GM18858 (cell line): ENCODE measurements at regions not wholly inside any gene's neighbourhood (a gene's known extent, or its start where the extent isn't known, plus 50 kb on each side); places are given as distances from the start of the nearest gene placed in this dataset.

Experiments
- ATAC-seq: cut with Tn5 transposase; IDR thresholded peaks from one replicate; pipeline ENCODE4 v1.9.1; 2021; ENCODE audit not compliant: unreplicated experiment

DNA sequence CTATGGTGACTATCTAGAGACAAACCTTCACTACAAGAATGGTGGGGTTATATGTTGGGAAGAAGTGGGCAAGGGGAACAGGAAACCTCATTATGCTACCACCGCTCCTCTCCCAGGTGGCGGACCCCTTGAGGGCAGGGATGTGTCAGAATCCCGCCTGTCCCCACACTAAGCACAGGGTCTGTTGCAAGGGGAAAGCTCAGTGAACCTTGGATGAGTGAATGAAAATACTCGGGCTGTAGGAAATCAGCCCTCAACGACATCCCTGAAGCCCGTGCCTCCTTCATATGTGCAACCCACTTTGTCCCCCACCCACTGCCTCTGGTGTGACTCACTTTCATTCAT lies 68.2 kb upstream of the AMPD3 start:
- no peak for ATAC-seq

DNA sequence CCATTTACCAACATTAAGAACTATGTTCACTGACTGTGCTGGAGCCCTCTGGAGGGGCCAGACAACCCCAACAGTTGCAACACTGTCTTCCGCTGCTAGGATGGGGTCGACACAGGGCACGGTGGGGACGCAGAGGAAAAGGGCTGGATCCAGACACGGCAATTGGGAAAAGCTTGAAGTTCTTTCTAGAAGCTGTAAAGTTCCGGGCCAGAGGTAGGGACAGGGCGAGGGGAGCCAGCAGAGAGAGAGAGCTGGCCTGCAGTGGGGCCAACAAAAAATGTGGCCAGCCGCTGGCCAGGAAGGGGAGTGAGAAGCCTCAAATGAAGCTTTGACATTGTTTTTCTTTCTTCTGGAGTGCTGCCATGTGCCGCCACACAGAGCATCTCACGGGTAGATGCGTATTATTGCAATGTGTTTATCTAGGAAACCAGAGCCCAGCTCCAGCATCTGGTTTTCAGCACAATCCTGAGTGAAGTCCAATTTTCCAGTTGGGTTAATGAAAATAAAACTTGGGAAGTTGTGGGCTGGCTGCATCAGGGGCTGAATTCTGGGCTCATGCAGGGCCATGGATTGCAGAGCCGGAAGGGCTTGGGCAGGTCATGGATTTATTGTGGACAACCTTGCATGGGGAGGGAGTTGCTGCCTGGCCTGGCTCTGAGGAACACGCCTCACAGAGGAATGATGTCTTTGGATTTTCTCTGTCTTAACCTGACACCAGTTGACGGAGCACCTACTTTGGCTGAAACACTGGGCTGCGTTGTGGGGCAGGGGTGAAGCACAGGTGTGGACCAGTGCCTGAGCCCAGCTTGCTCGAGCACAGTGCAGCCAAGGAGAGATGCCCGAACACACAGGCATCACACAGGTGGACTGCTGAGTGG lies 67.6 kb upstream of the AMPD3 start:
- no peak for ATAC-seq

DNA sequence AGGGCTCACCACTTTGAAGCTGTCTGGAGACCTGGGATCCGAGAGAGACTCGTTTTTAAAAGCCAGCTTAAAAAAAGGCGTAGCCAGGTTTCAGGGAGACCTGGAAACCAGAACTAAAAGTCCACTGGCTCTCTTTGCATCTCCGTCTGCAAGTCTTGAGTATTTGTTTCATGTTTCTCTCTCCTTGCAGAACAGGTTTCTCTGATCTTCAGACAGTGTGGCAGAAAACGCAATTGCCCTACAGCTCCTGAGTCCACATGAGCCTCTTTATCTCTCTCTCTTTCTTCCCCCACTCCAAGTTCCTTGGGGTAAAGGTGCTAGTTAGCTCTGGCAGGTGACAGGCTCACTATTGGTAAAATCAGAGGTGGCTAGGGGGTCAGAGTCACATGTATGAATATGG lies 67.0 kb upstream of the AMPD3 start:
- no peak for ATAC-seq

DNA sequence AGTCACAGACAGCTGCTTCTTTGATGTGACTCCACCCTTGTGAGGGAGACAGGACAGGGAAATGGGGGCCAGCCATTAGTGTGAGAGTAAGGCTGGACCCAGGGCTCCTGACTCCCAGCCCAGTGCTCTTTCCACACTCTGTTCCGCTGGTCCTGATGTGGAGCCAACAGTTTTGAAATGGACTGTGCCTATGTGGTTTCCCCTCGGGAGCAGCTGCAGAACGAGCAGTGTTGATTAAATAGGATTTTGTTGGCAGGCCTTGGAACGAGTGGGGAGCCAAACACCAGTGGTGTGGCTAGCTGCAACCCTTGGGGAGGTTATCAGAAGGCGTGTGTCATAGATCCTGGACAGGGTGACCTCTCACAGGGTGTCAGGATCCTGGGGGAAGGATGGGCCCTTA lies 66.5 kb upstream of the AMPD3 start:
- no peak for ATAC-seq

DNA sequence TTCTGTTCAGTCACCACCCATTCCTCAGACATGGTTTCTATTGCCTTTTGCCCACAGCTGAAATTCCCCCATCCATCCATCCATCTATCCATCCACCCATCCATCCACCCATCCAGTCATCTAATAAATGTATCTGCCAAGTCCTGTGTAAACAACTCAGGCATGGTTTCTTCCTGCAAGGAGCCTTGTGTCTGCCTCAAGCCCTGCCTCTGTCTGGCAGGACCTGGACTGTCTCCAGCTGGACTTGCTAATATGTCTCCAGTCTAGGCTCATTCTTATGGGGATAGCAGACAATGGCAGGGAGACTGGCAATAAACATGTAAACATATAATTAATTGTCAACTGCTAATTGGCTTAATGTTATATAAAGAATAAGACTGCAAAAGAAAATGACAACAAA lies 64.7 kb upstream of the AMPD3 start:
- ATAC-seq: no peak

DNA sequence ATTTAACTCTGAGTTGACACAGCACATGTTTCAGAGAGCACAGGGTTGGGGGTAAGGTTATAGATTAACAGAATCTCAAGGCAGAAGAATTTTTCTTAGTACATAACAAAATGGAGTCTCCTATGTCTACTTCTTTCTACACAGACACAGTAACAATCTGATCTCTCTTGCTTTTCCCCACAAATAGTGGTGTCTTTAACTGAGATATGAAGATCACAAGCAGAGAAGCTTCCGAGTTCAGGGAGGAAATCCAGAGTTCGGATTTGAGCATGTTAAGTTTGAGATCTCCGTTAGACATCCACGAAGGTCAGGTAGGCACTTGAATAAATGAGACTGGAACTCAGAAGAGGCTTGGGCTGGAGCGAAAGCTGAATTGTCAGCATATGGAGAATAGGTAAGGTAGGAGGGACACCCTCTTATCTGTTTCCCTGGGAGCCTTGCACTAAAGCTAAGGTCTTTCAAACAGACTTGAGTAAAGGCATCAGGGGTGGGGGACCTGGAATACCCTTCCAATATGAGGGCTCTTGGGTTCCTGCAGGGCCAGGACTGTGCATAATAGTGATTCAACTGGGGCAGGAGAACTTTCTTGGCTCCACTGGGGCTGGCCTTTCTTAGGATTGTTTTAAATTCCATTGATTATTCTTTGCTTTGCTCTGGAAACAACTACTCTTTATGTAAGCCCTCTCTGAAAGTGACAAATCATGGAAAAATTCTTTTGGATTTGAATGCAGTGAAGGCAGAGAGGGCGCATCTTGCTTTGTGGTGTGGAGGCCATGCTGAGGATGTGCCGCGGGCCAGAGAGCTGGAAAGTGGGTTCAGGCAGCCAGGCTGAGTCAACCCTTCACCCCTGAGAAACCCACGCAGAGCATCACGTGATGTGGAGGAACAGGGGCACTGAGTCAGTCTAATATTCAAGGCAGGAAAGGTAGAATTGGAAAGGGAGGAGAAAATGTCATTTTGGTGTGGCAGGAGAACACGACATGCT lies 62.7 kb upstream of the AMPD3 start:
- no peak for ATAC-seq

DNA sequence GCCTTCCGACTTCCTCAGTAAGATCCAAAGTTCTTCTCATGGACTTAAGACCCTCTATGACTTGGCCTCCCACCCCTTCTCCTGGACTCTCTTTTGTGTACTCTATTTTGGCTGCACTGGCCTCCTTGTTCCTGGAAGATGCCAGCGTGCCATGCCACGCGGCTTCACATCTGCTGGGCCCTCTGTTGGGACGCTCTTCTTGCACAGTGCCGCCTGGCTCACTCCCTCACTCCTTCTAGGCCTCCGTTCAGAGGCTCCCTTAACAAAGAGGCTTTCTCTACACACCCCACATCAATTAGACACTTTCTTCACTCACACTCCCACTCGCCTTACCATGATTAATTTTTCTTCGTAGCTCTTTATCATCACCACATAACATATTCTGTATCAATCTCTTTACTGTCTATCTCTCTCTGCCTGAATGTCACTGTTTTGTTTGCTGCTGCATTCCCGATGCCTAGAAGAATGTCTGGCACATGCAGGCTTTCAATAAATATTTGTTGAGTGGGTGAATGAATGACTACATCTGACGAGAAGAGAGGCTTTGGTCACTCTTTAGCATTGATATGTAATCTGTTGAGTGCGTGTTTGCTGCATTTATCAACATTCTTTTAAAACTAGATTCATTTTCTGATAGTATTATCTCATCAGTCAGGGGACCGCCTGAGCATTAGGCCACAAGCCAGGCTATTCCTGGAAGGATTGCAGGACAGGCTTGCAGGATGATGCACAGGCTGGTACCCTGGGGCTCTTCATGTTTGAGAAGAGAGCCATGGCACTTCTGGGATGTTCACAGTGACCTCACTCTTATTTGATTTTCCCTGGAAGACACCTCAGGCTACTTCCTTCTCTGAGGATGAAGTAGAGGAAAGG lies 60.6 kb upstream of the AMPD3 start:
- ATAC-seq: no peak

DNA sequence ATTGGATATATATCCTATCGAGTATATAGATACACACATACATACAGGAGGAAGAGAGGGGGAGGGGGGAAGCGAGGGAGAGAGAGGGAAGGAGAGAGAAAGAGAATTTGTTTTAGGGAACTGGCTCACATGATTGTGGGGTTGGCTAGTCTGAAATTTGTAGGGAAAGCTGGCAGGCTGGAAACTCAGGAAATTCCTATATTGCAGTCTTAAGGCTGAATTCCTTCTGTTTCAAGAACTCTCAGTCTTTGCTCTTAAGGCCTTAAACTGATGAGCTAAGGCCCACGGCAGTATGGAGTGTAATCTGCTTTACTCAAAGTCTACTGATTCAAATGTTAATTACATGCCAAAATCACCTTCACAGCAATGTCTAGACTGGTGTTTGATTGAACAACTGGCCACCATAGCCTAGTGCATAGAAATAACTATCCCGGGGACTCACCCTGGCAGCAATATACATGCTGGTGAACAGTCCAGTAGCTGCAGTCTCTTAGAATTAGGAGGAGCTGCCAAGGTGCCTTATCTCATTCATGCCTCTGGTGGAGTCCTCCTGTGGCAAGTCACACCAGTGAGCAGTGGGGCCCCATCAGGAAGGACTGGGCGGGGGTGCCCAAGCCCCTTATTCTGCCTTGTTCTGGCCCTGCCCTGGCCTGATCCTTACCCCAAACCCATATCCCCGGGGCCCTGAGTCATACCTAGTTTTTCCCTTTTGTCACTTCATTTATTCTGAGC lies 59.7 kb upstream of the AMPD3 start:
- ATAC-seq: no peak

DNA sequence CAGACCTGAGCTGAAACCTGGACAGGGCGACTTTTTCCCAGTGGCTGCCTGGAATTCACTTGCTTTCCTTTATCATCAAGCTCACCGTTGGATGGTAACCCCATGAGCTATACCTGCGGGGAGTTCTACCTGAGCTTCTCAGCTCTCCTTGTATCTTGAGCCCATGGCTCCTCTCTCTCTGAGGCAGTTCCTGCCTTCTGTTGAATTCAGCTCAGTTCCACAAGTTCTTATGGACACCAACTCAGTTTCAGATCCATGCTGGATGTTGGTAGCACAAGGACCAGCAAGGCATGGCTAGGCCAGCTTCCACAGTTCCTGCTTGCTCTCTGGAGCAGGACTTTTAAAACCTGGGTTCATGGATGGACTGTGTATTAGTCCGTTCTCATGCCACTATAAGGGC lies 58.3 kb upstream of the AMPD3 start:
- no peak for ATAC-seq

DNA sequence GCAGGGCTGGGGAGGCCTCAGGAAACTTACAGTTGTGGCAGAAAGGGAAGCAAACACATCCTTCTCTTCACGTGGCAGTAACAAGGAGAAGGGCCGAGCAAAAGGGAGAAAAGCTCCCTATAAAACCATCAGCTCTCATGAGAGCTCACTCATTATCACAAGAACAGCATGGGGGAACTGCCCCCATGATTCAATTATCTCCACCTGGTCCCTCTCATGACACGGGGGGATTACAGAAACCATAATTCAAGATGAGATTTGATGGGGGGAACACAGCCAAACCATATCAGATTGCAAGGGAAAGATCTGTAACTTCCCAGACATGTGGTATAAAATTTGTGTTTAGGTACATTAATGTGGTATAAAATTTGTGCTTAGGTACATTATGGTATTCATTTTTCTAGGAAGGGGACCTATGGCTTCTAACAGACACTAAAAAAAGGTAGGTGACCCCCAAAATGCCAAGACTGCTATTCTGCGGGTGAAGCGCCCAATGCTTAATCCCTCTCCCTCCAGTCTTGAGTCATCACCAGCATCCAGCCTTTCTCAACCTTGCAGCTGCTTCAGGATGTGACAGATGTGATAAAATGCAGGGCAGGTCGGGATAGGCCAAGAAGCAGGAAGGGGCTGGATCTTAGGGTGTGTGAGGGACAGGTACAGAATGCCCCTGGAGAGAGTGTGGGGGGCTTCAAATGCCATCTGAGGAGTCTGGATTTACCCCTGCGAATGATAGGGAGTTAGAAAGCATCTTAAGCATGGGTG lies 57.7 kb upstream of the AMPD3 start:
- no peak for ATAC-seq

DNA sequence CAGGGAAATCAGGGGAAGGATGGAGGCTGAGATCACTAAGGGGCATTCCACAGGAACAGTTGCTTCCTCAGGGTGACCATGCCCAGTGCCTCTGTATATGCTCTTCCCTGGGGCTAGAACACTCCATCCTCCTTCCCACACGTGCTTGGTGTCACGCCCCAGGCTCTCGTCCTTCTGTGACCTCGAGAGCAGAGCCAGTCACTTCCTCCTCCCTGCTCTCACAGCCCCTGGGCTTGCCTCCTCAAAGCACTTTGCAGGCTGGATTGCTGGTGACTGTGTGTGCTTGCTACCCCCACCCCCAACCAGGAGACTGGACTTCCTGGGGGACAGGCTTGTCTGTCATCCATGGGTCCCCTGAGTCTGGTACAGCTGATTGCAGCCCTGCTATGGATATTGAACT lies 56.5 kb upstream of the AMPD3 start:
- no peak for ATAC-seq

DNA sequence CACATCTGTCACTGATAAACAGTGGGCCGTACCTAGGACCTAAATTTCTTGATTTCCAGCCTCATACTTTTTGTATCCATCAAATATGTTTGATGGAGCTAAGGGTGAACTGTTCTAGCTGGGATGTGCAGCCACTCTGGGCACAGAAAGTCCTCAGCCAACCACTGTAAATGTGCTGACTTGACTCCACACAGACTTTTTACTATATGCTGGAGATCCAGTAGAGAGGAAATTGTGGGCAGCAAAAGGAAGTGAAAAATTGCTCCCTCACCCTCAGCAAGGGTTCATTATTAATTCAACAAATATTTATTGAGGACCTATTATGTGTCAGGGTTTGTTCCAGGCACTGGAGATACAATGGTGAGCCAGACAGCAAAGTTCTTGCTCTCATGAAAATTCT lies 54.2 kb upstream of the AMPD3 start:
- no peak for ATAC-seq

DNA sequence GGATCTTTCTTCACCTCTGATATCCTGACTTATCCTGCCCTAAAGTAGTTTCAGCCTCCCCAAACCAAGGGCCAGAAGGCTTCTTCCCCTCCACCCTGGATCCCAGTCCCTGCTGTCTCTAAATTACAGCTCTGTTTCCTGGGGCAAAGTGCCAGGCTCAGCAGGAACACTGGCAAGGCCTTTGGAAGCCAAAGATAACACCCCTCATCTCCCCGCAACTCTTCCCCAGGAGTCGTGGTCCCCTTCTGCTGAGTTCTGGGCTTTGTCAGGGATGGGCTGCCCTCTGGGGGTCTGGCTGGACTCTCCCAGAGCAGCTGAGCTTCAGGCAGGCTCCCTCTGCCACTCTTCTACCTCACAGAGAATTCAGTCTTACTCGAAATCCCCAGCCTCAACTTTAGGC lies 53.8 kb upstream of the AMPD3 start:
- no peak for ATAC-seq

DNA sequence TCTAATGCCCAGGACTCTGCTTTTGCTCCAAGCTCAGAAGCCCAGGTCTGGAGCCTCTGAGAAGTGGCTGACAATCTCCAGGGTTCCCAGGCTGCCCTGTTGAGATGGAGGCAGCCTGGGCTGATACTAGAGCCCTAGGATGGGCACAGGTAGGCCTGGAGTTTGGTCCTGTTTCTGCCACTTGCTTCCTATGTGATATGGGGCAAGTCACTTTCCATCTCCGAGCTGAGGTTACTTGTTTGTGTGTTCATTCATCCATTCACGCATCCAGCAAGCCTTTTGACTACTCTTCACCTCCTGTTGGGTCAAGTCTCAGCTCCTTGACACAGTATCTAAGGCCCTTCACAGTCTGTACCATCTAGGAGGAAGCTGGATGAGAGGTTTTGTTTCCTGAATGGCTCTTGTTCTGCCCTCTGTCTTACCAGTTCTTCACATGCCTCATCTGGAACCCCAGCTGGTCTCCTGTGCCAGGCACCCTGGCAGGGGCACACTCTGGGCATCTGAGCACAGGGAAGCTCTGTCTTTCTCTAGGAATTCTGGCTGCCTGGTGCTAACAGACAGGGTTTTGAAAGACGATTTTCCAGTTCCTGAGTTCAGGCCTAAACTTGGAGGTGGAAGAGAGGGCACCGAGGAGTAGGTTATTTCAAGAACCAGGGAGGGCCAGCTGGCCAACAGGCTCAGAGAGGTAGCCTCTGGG lies 53.2 kb upstream of the AMPD3 start:
- no peak for ATAC-seq
